ENCODE measurements at regions not wholly inside any gene's neighbourhood (a gene's known extent, or its start where the extent isn't known, plus 50 kb on each side); places are given as distances from the start of the nearest gene placed in this dataset.

DNA sequence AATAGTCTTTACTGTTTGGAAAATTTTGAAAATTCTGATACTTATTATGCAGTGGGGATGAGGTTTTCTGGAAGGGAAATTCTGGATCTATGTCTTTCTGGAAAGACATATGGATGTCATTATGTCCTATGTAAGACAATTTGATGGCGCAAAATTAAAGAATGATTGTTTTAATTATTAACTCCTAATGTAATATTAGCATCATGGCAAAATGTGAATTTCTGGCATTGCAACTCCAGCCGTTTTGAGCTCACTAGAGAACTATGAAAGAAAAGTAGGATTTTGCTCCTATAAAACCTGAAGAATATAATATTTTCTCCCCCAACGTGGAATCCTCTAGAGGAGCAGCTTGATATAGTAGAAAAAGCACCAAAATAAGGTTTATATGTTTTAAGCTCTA lies 243.2 kb downstream of the RFPL4B start:
- TF ChIP-seq SMC3 (IDR thresholded peaks at IDR 0.05) (no peak), CTCF (IDR thresholded peaks at IDR 0.05) (no peak), POLR2A (IDR thresholded peaks at IDR 0.05; ENCODE audit: low read length) (no peak), REST (IDR thresholded peaks at IDR 0.05) (no peak), ATOH8 (CRISPR knock-in tag; IDR thresholded peaks at IDR 0.05; ENCODE audit: low read depth) (no peak), RCOR1 (IDR thresholded peaks at IDR 0.05; ENCODE audit: low read depth, low read length) (no peak), NPAS2 (CRISPR knock-in tag; IDR thresholded peaks at IDR 0.05; ENCODE audit: borderline replicate concordance) (no peak)

Measured in A549 (cell line).